Neural cell (in vitro differentiated cells): ENCODE measurements at regions not wholly inside any gene's neighbourhood (a gene's known extent, or its start where the extent isn't known, plus 50 kb on each side); places are given as distances from the start of the nearest gene placed in this dataset.

Experiments
- H2AFZ ChIP-seq: fragments of 200-600, 300-800 bp; sonication (generic), shearing (Covaris generic); 2 replicates; pipeline ENCODE4 v1.6.0; 2014; ENCODE audit warnings: low read depth, mild to moderate bottlenecking, antibody characterized with exemption, low read length, moderate library complexity
- H3F3A ChIP-seq: fragments of 200-600 bp; shearing (Covaris generic); 2 replicates; pipeline ENCODE4 v1.6.1; 2016; ENCODE audit warnings: mild to moderate bottlenecking, moderate library complexity, mixed read lengths, antibody characterized with exemption, low read length; ENCODE audit not compliant: insufficient read depth, poor library complexity, severe bottlenecking
- H3K27ac ChIP-seq: fragments of 200-600, 300-800 bp; sonication (generic), shearing (Covaris generic); 2 replicates; pipeline ENCODE4 v1.5.1; 2014; ENCODE audit warnings: mild to moderate bottlenecking, low read length, moderate library complexity
- H3K27me3 ChIP-seq: fragments of 300-800, 200-600 bp; sonication (generic), shearing (Covaris generic); 2 replicates; pipeline ENCODE4 v1.6.0; 2014; ENCODE audit warnings: mild to moderate bottlenecking, low read depth, low read length, moderate library complexity; ENCODE audit not compliant: insufficient read depth
- H3K36me3 ChIP-seq: fragments of 300-800, 200-600 bp; sonication (generic), shearing (Covaris generic); 2 replicates; pipeline ENCODE4 v1.5.1; 2014; ENCODE audit warnings: mild to moderate bottlenecking, antibody characterized with exemption, low read length, moderate library complexity; ENCODE audit not compliant: insufficient read depth
- H3K4me2 ChIP-seq: fragments of 300-800, 200-600 bp; sonication (generic), shearing (Covaris generic); 2 replicates; pipeline ENCODE4 v1.6.0; 2014; ENCODE audit warnings: mild to moderate bottlenecking, low read length
- H3K4me3 ChIP-seq: fragments of 300-800, 200-600 bp; sonication (generic), shearing (Covaris generic); 2 replicates; pipeline ENCODE4 v1.5.1; 2014; ENCODE audit warnings: mild to moderate bottlenecking, low read length, moderate library complexity
- H3K79me2 ChIP-seq: fragments of 200-600 bp; shearing (Covaris generic); replicated peaks from 2 replicates; pipeline ENCODE4 v1.6.0; 2014; ENCODE audit warnings: mild to moderate bottlenecking, low read length, moderate library complexity; ENCODE audit not compliant: insufficient read depth
- H3K9ac ChIP-seq: fragments of 300-800, 200-600 bp; sonication (generic), shearing (Covaris generic); 2 replicates; pipeline ENCODE4 v1.6.1; 2016; ENCODE audit warnings: mild to moderate bottlenecking, low read length, mixed read lengths
- H3K9me2 ChIP-seq: fragments of 200-600 bp; shearing (Covaris generic); 2 replicates; pipeline ENCODE4 v1.6.1; 2016; ENCODE audit warnings: mild to moderate bottlenecking, low read length, mixed read lengths; ENCODE audit not compliant: insufficient read depth
- H3K9me3 ChIP-seq: fragments of 200-600, 300-800 bp; sonication (generic), shearing (Covaris generic); 2 replicates; pipeline ENCODE4 v1.6.1; 2016; ENCODE audit warnings: mild to moderate bottlenecking, mixed run types, low read length, moderate library complexity, mixed read lengths
- H4K20me1 ChIP-seq: fragments of 200-600 bp; shearing (Covaris generic); 2 replicates; pipeline ENCODE4 v1.6.1; 2016; ENCODE audit warnings: mild to moderate bottlenecking, mixed run types; ENCODE audit not compliant: insufficient read depth
- CTCF ChIP-seq: fragments of 450-650 bp; IDR thresholded peaks from 2 replicates; pipeline ENCODE4 v1.5.1; 2014; ENCODE audit warnings: antibody characterized with exemption, mild to moderate bottlenecking, moderate library complexity; ENCODE audit not compliant: poor library complexity, severe bottlenecking
- EP300 ChIP-seq: fragments of 450-650 bp; conservative IDR thresholded peaks from 2 replicates; pipeline ENCODE4 v1.6.1; 2014; ENCODE audit warnings: antibody characterized with exemption, mild to moderate bottlenecking, moderate library complexity; ENCODE audit not compliant: poor library complexity, severe bottlenecking
- EZH2 ChIP-seq: fragments of 200-600, 300-800 bp; shearing (Covaris generic), sonication (generic); IDR thresholded peaks from 2 replicates; pipeline ENCODE4 v1.6.1; 2014; ENCODE audit warnings: antibody characterized with exemption, low read length, borderline replicate concordance, mild to moderate bottlenecking; ENCODE audit not compliant: insufficient read depth, poor library complexity, severe bottlenecking
- MXI1 ChIP-seq: fragments of 450-650 bp; conservative IDR thresholded peaks from 2 replicates; pipeline ENCODE4 v1.6.1; 2014; ENCODE audit warnings: antibody characterized with exemption, mild to moderate bottlenecking; ENCODE audit not compliant: poor library complexity, severe bottlenecking
- POLR2AphosphoS5 ChIP-seq: IDR thresholded peaks from 2 replicates; pipeline ENCODE4 v1.6.1; 2012
- RAD21 ChIP-seq: fragments of 450-650 bp; conservative IDR thresholded peaks from 2 replicates; pipeline ENCODE4 v1.6.1; 2014; ENCODE audit warnings: antibody characterized with exemption, mild to moderate bottlenecking, moderate library complexity
- REST ChIP-seq: IDR thresholded peaks from 2 replicates; pipeline ENCODE4 v1.6.1; 2012; ENCODE audit warnings: borderline replicate concordance
- SMC3 ChIP-seq: fragments of 450-650 bp; conservative IDR thresholded peaks from 2 replicates; pipeline ENCODE4 v1.6.1; 2014; ENCODE audit warnings: antibody characterized with exemption, mild to moderate bottlenecking, moderate library complexity; ENCODE audit not compliant: poor library complexity
- TAF1 ChIP-seq: IDR thresholded peaks from 2 replicates; pipeline ENCODE4 v1.6.1; 2012; ENCODE audit warnings: low read depth

- Histone ChIP-seq H3K36me3 (no peaks in the 10 kb centered on the region), H3K4me2 (no peak overlapping the region), H2AFZ (no peak overlapping the region), H3K9me3 (no peaks in the 10 kb centered on the region), H3K27ac (no peak overlapping the region), H3K9ac (no peak overlapping the region), H3K9me2 (no peaks in the 10 kb centered on the region), H3K27me3 (no peaks in the 10 kb centered on the region), H4K20me1 (no peaks in the 10 kb centered on the region), H3F3A (no peaks in the 10 kb centered on the region), H3K79me2 (no peaks in the 10 kb centered on the region), H3K4me3 (no peak overlapping the region)
- TF ChIP-seq POLR2AphosphoS5: no peak
- TF ChIP-seq REST: no peak
- TF ChIP-seq MXI1: no peak
- TF ChIP-seq RAD21: no peak
- no peak for TF ChIP-seq EP300
- no peak for TF ChIP-seq EZH2
- no peak for TF ChIP-seq SMC3
- no peak for TF ChIP-seq TAF1
- no peak for TF ChIP-seq CTCF
Observed at GRCh38 chr3:146896711-146897110, 291.6 kb upstream of the PLSCR5 start.

- no peak overlapping the region for H3K9ac ChIP-seq
- no peak for TF ChIP-seq CTCF
- TF ChIP-seq TAF1: no peak
- TF ChIP-seq SMC3: no peak
- TF ChIP-seq REST: no peak
- no peak for TF ChIP-seq POLR2AphosphoS5
- TF ChIP-seq EP300: no peak
- no peak for TF ChIP-seq RAD21
- TF ChIP-seq EZH2: no peak
- no peak for TF ChIP-seq MXI1
- H3K27me3 ChIP-seq: no peaks in the 10 kb centered on the region
- no peaks in the 10 kb centered on the region for H3K9me2 ChIP-seq
- no peak overlapping the region for H2AFZ ChIP-seq
- no peaks in the 10 kb centered on the region for H3F3A ChIP-seq
- no peak overlapping the region for H3K27ac ChIP-seq
- no peaks in the 10 kb centered on the region for H3K9me3 ChIP-seq
- no peaks in the 10 kb centered on the region for H3K36me3 ChIP-seq
- H4K20me1 ChIP-seq: no peaks in the 10 kb centered on the region
- H3K4me3 ChIP-seq: no peak overlapping the region
- H3K79me2 ChIP-seq: no peaks in the 10 kb centered on the region
- H3K4me2 ChIP-seq: no peak overlapping the region
Observed at GRCh38 chr3:146895026-146895749, 290.0 kb upstream of the PLSCR5 start.
